H1 (cell line): ENCODE measurements at regions not wholly inside any gene's neighbourhood (a gene's known extent, or its start where the extent isn't known, plus 50 kb on each side); places are given as distances from the start of the nearest gene placed in this dataset.

ENCODE experiments used
- CTCF ChIA-PET: fragments of 300-600 bp; sonication (Branson Sonifier 250); formaldehyde crosslinking; loops from one replicate; lab custom pipeline; 2021; ENCODE audit not compliant: partially characterized antibody; lab: Charles Lee
- POLR2A ChIA-PET: fragments of 300-600 bp; sonication (Branson Sonifier 250); formaldehyde crosslinking; loops from one replicate; lab custom pipeline; 2021; ENCODE audit warnings: inconsistent platforms; ENCODE audit not compliant: partially characterized antibody; lab: Charles Lee
- DNase-seq, 2 experiments: peaks; one replicate each; pipeline versions ENCODE4 v3.0.0 to v3.0.0-alpha.2; 2010 to 2022; ENCODE audit warnings: low spot score in 2 of 2, low read depth in 1 of 2, mixed read lengths in 1 of 2
- FAIRE-seq: peaks from 2 replicates; lab custom pipeline; 2011; peaks lifted over from hg19 to GRCh38; lab: Jason Lieb, UNC
- H2AFZ ChIP-seq: 2 replicates; pipeline ENCODE4 v1.8.1; 2012; ENCODE audit warnings: low read length, inconsistent platforms
- H2AK5ac ChIP-seq: 2 replicates; pipeline ENCODE4 v1.6.1; 2013; ENCODE audit warnings: low read depth, low read length
- H2BK120ac ChIP-seq: replicated peaks from 2 replicates; pipeline ENCODE3; 2013; ENCODE audit warnings: low read depth, low read length, inconsistent platforms
- H2BK12ac ChIP-seq: 2 replicates; pipeline ENCODE4 v1.6.1; 2013; ENCODE audit warnings: low read depth, low read length
- H2BK15ac ChIP-seq: 2 replicates; pipeline ENCODE4 v1.6.1; 2013; ENCODE audit warnings: low read length
- H2BK20ac ChIP-seq: 2 replicates; pipeline ENCODE4 v1.6.1; 2013; ENCODE audit warnings: low read length
- H2BK5ac ChIP-seq: 2 replicates; pipeline ENCODE4 v1.6.1; 2013; ENCODE audit warnings: low read depth, low read length
- H3K14ac ChIP-seq: 2 replicates; pipeline ENCODE4 v1.6.1; 2013; ENCODE audit warnings: inconsistent platforms; ENCODE audit not compliant: insufficient read length
- H3K18ac ChIP-seq: 2 replicates; pipeline ENCODE4 v1.6.1; 2013; ENCODE audit warnings: low read length; ENCODE audit errors: extremely low read depth
- H3K23ac ChIP-seq: 2 replicates; pipeline ENCODE4 v1.6.1; 2013; ENCODE audit warnings: inconsistent platforms; ENCODE audit not compliant: insufficient read length
- H3K23me2 ChIP-seq: 2 replicates; pipeline ENCODE4 v1.6.1; 2013; ENCODE audit warnings: low read depth, low read length
- H3K27ac ChIP-seq: 2 replicates; pipeline ENCODE4 v1.6.1; 2011; ENCODE audit warnings: low read depth, low read length, inconsistent platforms
- H3K27me3 ChIP-seq, 4 experiments: replicated peaks in 1 of 4; 1 replicate in 1 of 4; 2 replicates in 3 of 4; pipeline versions ENCODE4 v1.6.1 to v1.8.1; 2011 to 2013; ENCODE audit warnings: low read length in 3 of 4, mild to moderate bottlenecking in 3 of 4, inconsistent platforms in 2 of 4, mixed read lengths in 2 of 4, moderate library complexity in 1 of 4; ENCODE audit not compliant: control insufficient read depth in 3 of 4, insufficient read depth in 3 of 4; ENCODE audit errors: extremely low read depth in 1 of 4
- H3K36me3 ChIP-seq, 4 experiments: 2 replicates each; pipeline versions ENCODE4 v1.6.1 to v1.8.1; 2011 to 2013; ENCODE audit warnings: mild to moderate bottlenecking in 4 of 4, low read length in 3 of 4, moderate library complexity in 2 of 4, control low read depth in 1 of 4, inconsistent platforms in 1 of 4; ENCODE audit not compliant: insufficient read depth in 4 of 4, control insufficient read depth in 2 of 4
- H3K4ac ChIP-seq: replicated peaks from 2 replicates; pipeline ENCODE3; 2013; ENCODE audit warnings: low read length, low read depth, mixed read lengths, inconsistent platforms; ENCODE audit not compliant: insufficient read length
- H3K4me1 ChIP-seq, 4 experiments: replicated peaks in 1 of 4; 1 replicate in 1 of 4; 2 replicates in 3 of 4; pipeline versions ENCODE4 v1.6.1 to v1.8.1; 2011 to 2013; ENCODE audit warnings: low read length in 3 of 4, inconsistent platforms in 2 of 4, mixed read lengths in 1 of 4; ENCODE audit not compliant: insufficient read depth in 4 of 4, control insufficient read depth in 3 of 4
- H3K4me2 ChIP-seq, 2 experiments: 2 replicates each; pipeline versions ENCODE4 v1.6.1 to v1.8.1; 2011 to 2013; ENCODE audit warnings: low read depth in 2 of 2, low read length in 2 of 2, control low read depth in 1 of 2, inconsistent platforms in 1 of 2, mild to moderate bottlenecking in 1 of 2; ENCODE audit not compliant: insufficient read depth in 1 of 2
- H3K4me3 ChIP-seq, 4 experiments: fragments of 200-600, 300-600 bp in 1 of 4; sonication (generic), shearing (Covaris generic), sonication (Bioruptor Twin) in 1 of 4; 2 replicates each; pipeline versions ENCODE4 v1.5.1 to v1.8.1; 2011 to 2016; ENCODE audit warnings: low read length in 4 of 4, low read depth in 3 of 4, control low read depth in 2 of 4, inconsistent platforms in 2 of 4, mild to moderate bottlenecking in 2 of 4, mixed read lengths in 1 of 4, moderate library complexity in 1 of 4; ENCODE audit not compliant: insufficient read depth in 2 of 4; ENCODE audit errors: extremely low read depth in 1 of 4
- H3K56ac ChIP-seq: replicated peaks from 2 replicates; pipeline ENCODE3; 2013; ENCODE audit warnings: low read depth, mild to moderate bottlenecking, mixed read lengths, low read length, inconsistent platforms; ENCODE audit not compliant: insufficient read length
- H3K79me1 ChIP-seq: 2 replicates; pipeline ENCODE4 v1.6.1; 2013; ENCODE audit warnings: low read depth, low read length, control low read depth
- H3K79me2 ChIP-seq, 2 experiments: 2 replicates each; pipeline versions ENCODE4 v1.6.1 to v1.8.1; 2012 to 2013; ENCODE audit warnings: low read length in 2 of 2, mild to moderate bottlenecking in 2 of 2, inconsistent platforms in 1 of 2; ENCODE audit not compliant: insufficient read depth in 2 of 2, control insufficient read depth in 1 of 2
- H3K9ac ChIP-seq, 4 experiments: replicated peaks in 1 of 4; 1 replicate in 1 of 4; 2 replicates in 3 of 4; pipeline versions ENCODE4 v1.6.1 to v1.8.1; 2011 to 2013; ENCODE audit warnings: low read depth in 3 of 4, low read length in 3 of 4, control low read depth in 2 of 4, mild to moderate bottlenecking in 2 of 4, moderate library complexity in 2 of 4, inconsistent platforms in 1 of 4; ENCODE audit errors: extremely low read depth in 1 of 4
- H3K9me3 ChIP-seq, 2 experiments: 2 replicates each; pipeline versions ENCODE4 v1.6.1 to v1.8.1; 2012 to 2013; ENCODE audit warnings: mild to moderate bottlenecking in 2 of 2, moderate library complexity in 2 of 2, control low read depth in 1 of 2, inconsistent platforms in 1 of 2, low read depth in 1 of 2, low read length in 1 of 2, mixed read lengths in 1 of 2; ENCODE audit not compliant: insufficient read depth in 2 of 2
- H4K20me1 ChIP-seq, 2 experiments: replicated peaks in 1 of 2; 2 replicates each; pipeline versions ENCODE3 to v1.8.1; 2011 to 2013; ENCODE audit warnings: inconsistent platforms in 2 of 2, low read length in 2 of 2, mild to moderate bottlenecking in 1 of 2; ENCODE audit not compliant: insufficient read depth in 2 of 2, control insufficient read depth in 1 of 2
- H4K5ac ChIP-seq: 2 replicates; pipeline ENCODE4 v1.6.1; 2013; ENCODE audit warnings: low read length, low read depth, mixed read lengths, inconsistent platforms; ENCODE audit not compliant: insufficient read length
- H4K8ac ChIP-seq: 2 replicates; pipeline ENCODE4 v1.8.0; 2013; ENCODE audit warnings: mild to moderate bottlenecking, moderate library complexity, low read length, inconsistent platforms; ENCODE audit not compliant: insufficient read depth; ENCODE audit errors: extremely low read depth
- H4K91ac ChIP-seq: replicated peaks from 2 replicates; pipeline ENCODE3; 2013; ENCODE audit warnings: low read length, mixed read lengths, inconsistent platforms; ENCODE audit not compliant: insufficient read length
- EZH2 ChIP-seq: fragments of 200-600 bp; sonication (generic); IDR thresholded peaks from 2 replicates; pipeline ENCODE4 v1.7.1; 2012; ENCODE audit warnings: low read depth, mild to moderate bottlenecking, moderate library complexity, low read length, inconsistent platforms; ENCODE audit not compliant: severe bottlenecking
- KDM4A ChIP-seq: IDR thresholded peaks from one replicate; pipeline ENCODE4 v1.7.1; 2012; ENCODE audit warnings: low read depth, mild to moderate bottlenecking, moderate library complexity, low read length, inconsistent platforms; ENCODE audit not compliant: severe bottlenecking
- KDM5A ChIP-seq: fragments of 200-600 bp; IDR thresholded peaks from 2 replicates; pipeline ENCODE4 v1.7.1; 2012; ENCODE audit warnings: mild to moderate bottlenecking, low read length, inconsistent platforms, mixed read lengths
- RAD21 ChIP-seq, 2 experiments: IDR thresholded peaks in 1 of 2; conservative IDR thresholded peaks in 1 of 2; 2 replicates each; pipeline ENCODE4 v1.6.1; 2011; ENCODE audit warnings: low read depth in 2 of 2, low read length in 2 of 2, improper control_type of control experiment in 1 of 2, inconsistent platforms in 1 of 2, mild to moderate bottlenecking in 1 of 2, moderate library complexity in 1 of 2
- RBBP5 ChIP-seq: IDR thresholded peaks from 2 replicates; pipeline ENCODE4 v1.7.1; 2012; ENCODE audit warnings: low read depth, mild to moderate bottlenecking, inconsistent platforms, low read length, moderate library complexity, borderline replicate concordance
- RFX5 ChIP-seq: IDR thresholded peaks from 2 replicates; pipeline ENCODE4 v1.6.1; 2011; ENCODE audit warnings: low read depth, low read length, improper control_type of control experiment, borderline replicate concordance
- RXRA ChIP-seq: IDR thresholded peaks from 2 replicates; pipeline ENCODE4 v1.6.1; 2011; ENCODE audit warnings: low read depth, mild to moderate bottlenecking, low read length, moderate library complexity; ENCODE audit not compliant: insufficient read depth
- SIRT6 ChIP-seq: IDR thresholded peaks from one replicate; pipeline ENCODE4 v1.7.1; 2012; ENCODE audit warnings: low read length, inconsistent platforms
- SIX5 ChIP-seq: IDR thresholded peaks from 2 replicates; pipeline ENCODE4 v1.6.1; 2011; ENCODE audit warnings: mild to moderate bottlenecking, low read depth, low read length
- TBP ChIP-seq: IDR thresholded peaks from 2 replicates; pipeline ENCODE4 v1.6.1; 2011; ENCODE audit warnings: low read depth, low read length, improper control_type of control experiment
- WGBS, 2 experiments: shearing (Covaris generic) in 1 of 2; methylation state at CpG; one replicate each; pipeline versions ENCODE4 v1.1.6 to v1.1.7; 2013 to 2015; ENCODE audit warnings: low lambda C conversion rate in 2 of 2, mixed read lengths in 2 of 2, inconsistent platforms in 1 of 2, low coverage in 1 of 2, missing lambda C conversion rate in 1 of 2; ENCODE audit not compliant: insufficient replicate concordance in 2 of 2, insufficient coverage in 1 of 2, insufficient read length in 1 of 2; ENCODE audit errors: extremely low coverage in 1 of 2, missing lambda C conversion rate in 1 of 2; 5-methylcytosine and 5-hydroxymethylcytosine counted together
- TF ChIP-seq, protein P1 (sequence below): IDR thresholded peaks from 2 replicates; pipeline ENCODE4 v1.6.1; 2011; ENCODE audit warnings: low read depth, mild to moderate bottlenecking, low read length; ENCODE audit not compliant: insufficient read depth
- TF ChIP-seq, protein P2 (sequence below): IDR thresholded peaks from 2 replicates; pipeline ENCODE4 v1.6.1; 2011; ENCODE audit warnings: low read length, improper control_type of control experiment

DNA sequence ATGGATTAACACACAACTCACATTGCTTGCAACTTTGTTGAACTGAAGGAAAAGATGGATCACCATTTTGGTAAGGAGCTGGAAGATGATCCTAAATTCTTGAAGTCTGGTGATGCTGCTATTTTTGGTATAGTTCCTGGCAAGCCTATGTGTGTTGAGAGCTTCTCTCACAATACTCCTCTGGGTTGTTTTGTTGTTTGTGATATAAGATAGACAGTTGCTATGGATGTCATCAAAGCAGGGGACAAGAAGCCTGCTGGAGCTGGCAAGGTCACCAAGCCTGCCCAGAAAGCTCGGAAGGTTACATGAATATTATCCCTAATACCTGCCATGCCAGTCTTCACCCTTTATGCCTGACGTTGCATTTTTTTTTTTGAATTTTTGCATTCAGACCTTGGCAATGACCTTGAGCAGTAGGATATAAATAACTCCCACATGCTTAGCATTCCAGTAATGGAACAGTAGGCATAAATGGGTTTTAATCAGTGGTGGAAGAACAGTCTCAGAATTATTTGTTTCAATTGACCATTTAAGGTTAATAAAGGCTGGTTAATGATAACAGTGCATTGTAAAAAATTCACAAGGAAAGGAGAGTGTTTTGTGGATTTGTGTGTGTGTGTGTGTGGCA lies 129.0 kb upstream of the SEL1L start:
- H3K4me1 ChIP-seq = peaks cover 0 to 8% (median 3%) of the 10 kb centered on the region in 4 experiments; a peak in 2 of 7 replicates
- H2AK5ac ChIP-seq = no peak overlapping the region
- no peaks in the 10 kb centered on the region for H3K9me3 ChIP-seq
- no peaks in the 10 kb centered on the region for H3K36me3 ChIP-seq
- no peaks in the 10 kb centered on the region for H4K20me1 ChIP-seq
- FAIRE-seq (no peak), DNase-seq (no peak)
- no peak overlapping the region for H2BK15ac ChIP-seq
- H4K8ac ChIP-seq = no peak overlapping the region
- no peak overlapping the region for H2BK20ac ChIP-seq
- H3K27ac ChIP-seq = no peak overlapping the region
- no peak overlapping the region for H2AFZ ChIP-seq
- no peak overlapping the region for H2BK120ac ChIP-seq
- H2BK5ac ChIP-seq = no peak overlapping the region
- no peaks in the 10 kb centered on the region for H3K27me3 ChIP-seq
- ChIA-PET POLR2A (no interaction called here), CTCF (no interaction called here)
- no peak overlapping the region for H3K18ac ChIP-seq
- H3K4ac ChIP-seq = no peak overlapping the region
- no peaks in the 10 kb centered on the region for H3K23me2 ChIP-seq
- no peak overlapping the region for H3K23ac ChIP-seq
- no peak overlapping the region for H3K14ac ChIP-seq
- no peaks in the 10 kb centered on the region for H3K79me1 ChIP-seq
- no peak overlapping the region for H4K5ac ChIP-seq
- H2BK12ac ChIP-seq = no peak overlapping the region
- H3K79me2 ChIP-seq = no peaks in the 10 kb centered on the region
- H3K4me3 ChIP-seq = no peak overlapping the region
- WGBS, 2 experiments = 97% methylated on average over 2 of the region's 2 CpGs; no CpG with 5 or more reads in 1 of the 2 experiments
- no peak overlapping the region for H3K4me2 ChIP-seq
- H4K91ac ChIP-seq = no peak overlapping the region
- no peak overlapping the region for H3K56ac ChIP-seq
- H3K9ac ChIP-seq = no peak overlapping the region
- TF ChIP-seq TBP (no peak), EZH2 (no peak), RXRA (no peak), RFX5 (no peak), KDM4A (no peak), RAD21 (IDR thresholded peaks at IDR 0.05 in 1 of 2, conservative IDR thresholded peaks at IDR 0.05 in 1 of 2; ENCODE audit: low read depth in 2 of 2, low read length in 2 of 2) (no peak), SIRT6 (no peak), RBBP5 (no peak), SIX5 (no peak), KDM5A (no peak)
- TF ChIP-seq, protein P1, sequence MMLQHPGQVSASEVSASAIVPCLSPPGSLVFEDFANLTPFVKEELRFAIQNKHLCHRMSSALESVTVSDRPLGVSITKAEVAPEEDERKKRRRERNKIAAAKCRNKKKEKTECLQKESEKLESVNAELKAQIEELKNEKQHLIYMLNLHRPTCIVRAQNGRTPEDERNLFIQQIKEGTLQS = no peak
- TF ChIP-seq, protein P2, sequence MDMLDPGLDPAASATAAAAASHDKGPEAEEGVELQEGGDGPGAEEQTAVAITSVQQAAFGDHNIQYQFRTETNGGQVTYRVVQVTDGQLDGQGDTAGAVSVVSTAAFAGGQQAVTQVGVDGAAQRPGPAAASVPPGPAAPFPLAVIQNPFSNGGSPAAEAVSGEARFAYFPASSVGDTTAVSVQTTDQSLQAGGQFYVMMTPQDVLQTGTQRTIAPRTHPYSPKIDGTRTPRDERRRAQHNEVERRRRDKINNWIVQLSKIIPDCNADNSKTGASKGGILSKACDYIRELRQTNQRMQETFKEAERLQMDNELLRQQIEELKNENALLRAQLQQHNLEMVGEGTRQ = no peak
